ENCODE measurements at regions not wholly inside any gene's neighbourhood (a gene's known extent, or its start where the extent isn't known, plus 50 kb on each side); places are given as distances from the start of the nearest gene placed in this dataset.
"Not testable (repeated sequence)": the region's sequence is repeated elsewhere in the genome, so short reads cannot be mapped to it uniquely, and the experiment has no call there.

GRCh38 chr20:29411458-29411820 lies 1846.0 kb upstream of the DEFB115 start:
- not testable (repeated sequence) for DNase-seq (ENCODE audit: low read depth in 1 of 2, low spot score in 1 of 2)

GRCh38 chr20:29419378-29419777 lies 1838.1 kb upstream of the DEFB115 start:
- DNase-seq (ENCODE audit: low read depth in 1 of 2, low spot score in 1 of 2) = no peak

DNA sequence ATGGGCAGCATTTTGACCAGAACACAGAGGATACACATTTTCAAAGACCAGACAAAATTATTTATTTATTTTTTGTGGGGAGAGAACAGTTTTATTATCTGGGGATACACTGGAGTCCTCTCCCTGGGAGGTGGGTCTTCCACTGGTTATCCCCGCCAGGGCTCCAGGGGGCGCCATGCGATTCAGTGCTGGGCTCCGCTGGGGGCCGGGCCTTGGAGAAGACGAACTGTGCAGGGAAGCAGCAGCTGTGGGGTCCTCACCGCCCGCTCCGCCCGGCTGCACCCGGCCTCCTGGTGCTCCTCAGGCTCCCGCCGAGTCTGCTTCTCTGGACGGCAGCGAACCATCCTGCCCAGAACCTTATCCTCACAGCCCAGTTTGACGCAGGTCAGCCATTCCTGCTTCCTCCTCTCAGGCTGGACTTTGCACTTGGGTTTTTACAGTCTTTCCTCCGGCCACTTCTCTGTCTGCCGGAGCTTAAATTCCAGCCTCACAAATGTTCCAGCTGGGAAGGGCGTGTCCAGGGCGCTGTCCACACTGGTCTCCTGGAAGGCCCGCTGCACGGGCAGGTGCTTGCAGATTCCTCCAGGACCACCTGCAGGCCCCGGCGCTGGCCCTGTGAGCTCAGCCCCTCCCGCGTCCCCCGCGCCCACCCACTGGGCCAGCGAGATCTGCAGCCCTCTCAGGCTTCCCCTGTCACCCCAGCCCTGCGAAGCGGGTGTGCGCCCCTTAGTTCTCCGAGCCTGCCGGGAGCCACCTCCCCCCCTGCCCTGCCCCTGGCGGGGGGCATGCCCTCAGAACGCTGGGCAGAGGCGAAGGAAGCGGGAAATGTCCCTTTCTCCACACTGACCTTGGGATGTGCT lies 1830.0 kb upstream of the DEFB115 start:
- no peak for DNase-seq (ENCODE audit: low read depth in 1 of 2, low spot score in 1 of 2)

DNA sequence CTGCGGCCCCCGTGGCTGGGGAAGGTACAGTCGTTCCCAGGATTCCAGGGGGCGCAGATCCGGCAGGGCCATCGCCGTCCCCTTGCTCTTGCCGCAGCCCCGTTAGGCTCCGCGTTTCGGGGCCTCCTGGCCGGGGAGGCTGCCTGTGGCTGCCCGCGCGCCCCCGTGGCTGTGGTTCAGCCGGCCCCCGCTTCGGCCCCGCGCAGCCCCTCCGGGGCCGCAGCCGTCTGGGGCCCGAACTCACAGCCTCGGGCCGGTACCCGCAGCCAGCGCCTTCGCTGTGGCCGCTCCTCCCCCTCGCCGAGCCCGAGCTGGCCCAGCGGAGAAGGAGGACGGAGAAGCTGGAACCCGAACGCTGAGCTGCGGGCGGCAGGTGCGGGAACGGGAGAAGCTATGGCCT lies 1826.9 kb upstream of the DEFB115 start:
- DNase-seq (ENCODE audit: low read depth in 1 of 2, low spot score in 1 of 2) = no peak

GRCh38 chr20:29440721-29441120 lies 1816.7 kb upstream of the DEFB115 start:
- DNase-seq (ENCODE audit: low read depth in 1 of 2, low spot score in 1 of 2) = not testable (repeated sequence)

DNA sequence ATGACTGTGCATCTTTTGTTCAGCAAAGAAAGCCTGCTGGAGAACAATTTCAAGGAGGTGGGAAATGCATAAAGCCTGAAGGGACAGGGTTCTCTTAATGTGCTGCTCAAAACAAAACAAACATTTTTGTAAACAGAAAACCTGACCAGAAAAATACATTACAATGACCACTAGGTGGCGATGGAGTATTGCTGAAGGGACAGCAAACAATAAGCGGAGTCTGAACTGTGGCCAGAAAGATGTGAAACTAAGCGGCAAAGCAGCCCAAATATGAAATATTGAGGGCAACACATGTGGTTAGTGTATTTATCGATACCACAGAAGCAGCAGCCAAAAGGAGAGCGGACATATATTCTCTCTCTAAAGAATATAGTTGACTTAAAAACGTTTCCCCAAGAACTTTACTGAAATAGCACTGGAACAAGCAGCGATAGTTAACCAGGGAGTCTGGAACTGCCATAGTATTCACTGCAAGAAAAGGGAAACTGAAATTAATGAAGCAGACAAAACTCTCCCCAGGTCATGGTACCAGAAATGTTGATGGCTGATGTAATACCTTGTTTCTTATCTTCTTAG lies 1814.2 kb upstream of the DEFB115 start:
- DNase-seq (ENCODE audit: low read depth in 1 of 2, low spot score in 1 of 2) = not testable (repeated sequence)

DNA sequence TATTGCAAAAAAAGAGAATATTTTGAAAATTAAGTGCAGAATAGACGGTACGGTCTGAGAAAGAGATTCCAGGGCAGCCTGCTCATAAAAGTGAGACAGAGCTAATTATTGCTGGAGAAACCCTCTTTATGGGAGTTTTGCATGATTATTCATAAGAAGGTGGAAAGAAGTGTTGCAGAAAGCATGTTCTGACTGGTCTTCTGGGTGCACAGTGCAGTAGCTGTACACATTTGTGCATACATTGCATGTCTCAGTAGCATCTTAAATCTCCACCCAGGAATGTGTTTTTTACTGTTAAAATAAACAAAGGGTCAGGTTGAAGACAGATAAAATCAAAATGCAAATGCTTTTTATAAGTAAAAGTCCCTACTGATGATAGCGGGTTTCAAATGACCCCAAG lies 1813.6 kb upstream of the DEFB115 start:
- DNase-seq (ENCODE audit: low read depth in 1 of 2, low spot score in 1 of 2) = no peak

GRCh38 chr20:29445050-29445907 lies 1812.2 kb upstream of the DEFB115 start:
- DNase-seq (ENCODE audit: low read depth in 1 of 2, low spot score in 1 of 2) = peak in 1 of 2 donors; percentile 12

GRCh38 chr20:29447517-29448484 lies 1809.7 kb upstream of the DEFB115 start:
- not testable (repeated sequence) for DNase-seq (ENCODE audit: low read depth in 1 of 2, low spot score in 1 of 2)

- no peak for DNase-seq (ENCODE audit: low read depth in 1 of 2, low spot score in 1 of 2)
Observed at GRCh38 chr20:29448806-29449470, 1808.5 kb upstream of the DEFB115 start.

DNA sequence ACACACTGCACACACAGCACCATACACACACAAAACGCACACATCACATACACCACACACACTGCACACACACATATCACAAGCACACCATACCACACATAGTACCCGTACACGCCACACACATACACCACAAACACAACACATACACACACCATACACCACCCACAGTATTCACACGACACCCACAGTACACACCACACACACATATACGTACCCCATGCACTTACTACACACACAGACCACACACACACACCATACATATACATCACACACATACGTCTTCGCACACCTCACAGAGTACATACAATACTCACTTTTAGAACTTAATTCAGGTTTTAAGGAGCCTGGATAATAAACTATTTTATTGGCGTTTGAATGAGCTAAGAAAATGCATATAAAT lies 1805.3 kb upstream of the DEFB115 start:
- no peak for DNase-seq (ENCODE audit: low read depth in 1 of 2, low spot score in 1 of 2)

DNA sequence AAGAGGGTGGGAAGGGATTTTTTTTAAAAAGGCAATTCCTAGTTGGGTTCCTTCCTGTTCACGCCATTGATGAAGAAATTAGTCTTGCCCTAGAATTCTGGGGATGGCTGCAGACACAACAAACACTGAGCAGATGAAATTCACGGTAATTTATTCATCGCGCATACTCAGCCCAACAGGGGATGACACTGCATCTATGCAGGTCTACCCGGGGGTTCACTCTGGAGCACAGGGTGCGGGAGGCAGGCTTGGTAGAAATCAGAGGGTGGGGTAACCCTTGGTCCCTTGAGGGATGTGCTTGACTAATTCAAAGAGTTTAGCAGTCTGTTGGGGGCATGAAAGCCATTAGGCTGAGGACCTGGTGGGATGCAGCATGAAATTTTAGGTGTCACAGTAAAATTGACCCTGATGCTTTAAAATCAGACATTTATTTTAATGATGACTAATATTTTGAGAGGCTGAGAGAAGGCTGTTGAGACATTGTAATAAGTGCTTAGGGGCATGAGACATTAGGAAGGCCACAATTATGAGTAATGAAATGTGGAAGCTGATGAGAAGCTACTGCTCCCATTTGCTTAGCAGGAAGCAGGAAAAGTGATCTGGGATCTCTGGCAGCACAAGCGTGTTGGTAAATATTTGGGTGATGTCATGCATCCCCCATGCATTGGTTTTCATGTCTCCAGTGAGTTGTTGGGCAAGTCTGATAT lies 1800.3 kb upstream of the DEFB115 start:
- DNase-seq (ENCODE audit: low read depth in 1 of 2, low spot score in 1 of 2) = not testable (repeated sequence)

DNA sequence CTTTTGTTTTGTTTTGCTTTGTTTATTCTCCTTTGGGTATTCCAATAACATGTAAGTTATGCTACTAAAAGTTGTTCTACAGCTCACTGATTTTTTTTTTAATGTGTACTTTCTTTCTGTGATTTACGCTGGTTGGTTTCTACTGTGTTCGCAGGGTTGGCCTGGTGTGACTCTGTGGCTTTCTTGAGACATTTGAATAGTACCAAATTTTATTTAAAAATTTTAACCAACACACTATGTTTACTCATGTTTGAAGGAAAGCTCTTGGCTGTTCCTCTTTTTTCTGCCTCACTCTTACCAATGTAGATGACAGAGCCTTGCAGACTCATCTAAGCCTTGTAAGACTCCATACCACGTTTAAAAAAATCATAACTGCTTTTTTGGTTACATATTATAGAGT lies 1784.9 kb upstream of the DEFB115 start:
- DNase-seq (ENCODE audit: low read depth in 1 of 2, low spot score in 1 of 2) = no peak

- DNase-seq (ENCODE audit: low read depth in 1 of 2, low spot score in 1 of 2) = not testable (repeated sequence)
Observed at GRCh38 chr20:29492840-29493239, 1764.6 kb upstream of the DEFB115 start.

DNA sequence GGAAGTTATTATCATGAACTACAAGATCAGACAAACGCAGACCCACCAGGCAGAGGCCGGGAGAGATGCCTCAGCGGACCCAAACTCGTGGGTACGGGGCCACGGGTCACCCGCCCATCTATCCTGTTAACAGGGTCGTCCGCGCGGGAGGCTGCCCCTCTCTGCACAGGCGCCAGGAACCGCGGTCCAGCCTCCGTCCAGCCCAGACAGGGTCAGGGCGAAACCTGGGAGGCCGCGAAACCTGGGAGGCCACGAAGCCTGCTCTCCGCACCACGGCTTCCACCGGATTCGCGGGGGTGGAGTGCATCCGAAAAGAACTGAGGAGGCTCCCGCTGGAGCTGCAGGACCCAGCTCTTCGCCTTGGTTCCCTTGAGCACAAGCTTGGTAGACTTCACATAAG lies 1760.7 kb upstream of the DEFB115 start:
- not testable (repeated sequence) for DNase-seq (ENCODE audit: low read depth in 1 of 2, low spot score in 1 of 2)

DNA sequence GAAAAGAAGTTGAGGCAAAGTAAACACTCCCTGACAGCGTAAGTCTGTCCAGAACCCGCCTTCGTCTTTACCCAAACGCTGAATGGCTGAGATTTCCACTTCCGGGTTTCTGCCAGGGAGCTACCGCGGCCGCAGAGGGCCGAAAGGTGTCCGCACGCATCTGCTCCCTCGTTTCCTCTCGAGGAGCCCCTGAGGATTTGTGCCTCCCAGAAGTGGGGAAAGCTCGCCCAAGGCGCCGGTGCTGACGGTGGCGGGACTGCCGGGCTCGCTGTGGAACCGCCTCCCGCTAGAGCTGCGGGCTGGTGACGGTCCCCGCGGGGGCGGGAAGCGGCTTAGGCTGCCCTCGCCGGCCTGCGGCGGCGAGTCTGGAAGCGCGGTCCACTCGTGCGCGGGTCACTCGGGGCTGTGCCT lies 1760.2 kb upstream of the DEFB115 start:
- DNase-seq (ENCODE audit: low read depth in 1 of 2, low spot score in 1 of 2) = no peak

DNA sequence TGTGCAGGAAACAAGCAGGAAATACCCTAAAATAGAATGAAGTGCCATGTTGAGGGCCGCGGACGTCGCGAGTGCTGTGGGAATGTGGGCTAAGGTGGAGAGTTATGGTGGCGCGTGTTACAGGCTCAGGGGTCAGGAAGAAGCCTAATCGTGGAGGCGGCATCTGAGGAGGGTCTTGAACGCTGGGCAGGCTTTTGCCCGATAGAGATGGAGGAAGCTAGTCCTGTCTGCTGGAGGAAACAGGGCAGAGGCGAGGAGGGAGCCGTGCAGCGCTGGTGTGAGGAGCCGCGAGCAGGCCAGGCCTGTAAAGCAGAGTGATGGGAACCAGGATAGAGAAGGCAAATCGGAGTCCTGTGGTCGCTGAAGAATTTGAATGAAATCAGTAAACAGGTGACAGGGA lies 1759.8 kb upstream of the DEFB115 start:
- DNase-seq (ENCODE audit: low read depth in 1 of 2, low spot score in 1 of 2) = not testable (repeated sequence)

DNA sequence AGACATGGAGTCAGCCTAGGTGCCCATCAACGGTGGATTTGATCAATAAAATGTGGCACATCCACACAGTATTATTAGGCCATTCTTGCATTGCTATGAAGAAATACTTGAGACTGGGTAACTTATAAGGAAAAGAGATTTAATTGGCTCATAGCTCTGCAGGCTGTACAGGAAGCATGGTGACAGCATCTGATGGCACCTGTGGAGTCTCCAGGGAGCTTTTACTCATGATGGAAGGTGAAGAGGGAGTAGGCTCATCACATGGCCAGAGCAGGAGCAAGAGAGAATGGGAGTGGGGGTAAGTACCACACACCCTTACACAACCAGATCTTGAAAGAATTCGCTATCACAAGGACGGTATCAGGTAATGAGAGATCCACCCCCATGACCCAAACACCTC lies 1756.7 kb upstream of the DEFB115 start:
- not testable (repeated sequence) for DNase-seq (ENCODE audit: low read depth in 1 of 2, low spot score in 1 of 2)

DNA sequence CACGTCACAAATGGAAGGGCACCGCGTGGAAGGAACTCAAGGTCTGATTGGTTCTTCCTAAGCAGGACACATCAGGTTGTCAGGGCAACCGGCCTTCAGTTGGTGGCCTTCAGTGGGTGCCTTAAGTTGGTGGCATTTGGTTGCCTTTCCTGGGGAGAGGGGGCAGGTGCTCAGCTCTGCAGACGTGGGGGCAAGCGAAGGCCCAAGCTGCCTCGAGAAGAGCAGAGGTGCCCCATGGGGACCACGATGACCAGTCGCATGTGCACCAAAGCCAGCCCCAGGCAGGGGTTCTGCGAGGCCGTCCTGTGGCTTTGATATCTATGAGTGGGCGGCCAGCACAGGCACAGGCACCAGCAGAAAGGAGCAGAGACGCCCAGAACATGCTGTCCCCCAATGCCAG lies 1742.8 kb upstream of the DEFB115 start:
- not testable (repeated sequence) for DNase-seq (ENCODE audit: low read depth in 1 of 2, low spot score in 1 of 2)

Measured in stimulated activated CD4-positive, alpha-beta T cell treated with anti-CD3 and anti-CD28 coated beads, Interleukin-15, amount 100 ng/mL, for 1 hour (primary cell).